ENCODE measurements at regions not wholly inside any gene's neighbourhood (a gene's known extent, or its start where the extent isn't known, plus 50 kb on each side); places are given as distances from the start of the nearest gene placed in this dataset.
"Not testable (repeated sequence)": the region's sequence is repeated elsewhere in the genome, so short reads cannot be mapped to it uniquely, and the experiment has no call there.

GRCh38 chrX:40371376-40371775 lies 209.4 kb upstream of the ATP6AP2 start:
- DNase-seq (ENCODE audit: low read depth) = no peak

- DNase-seq (ENCODE audit: low read depth) = no peak
These were observed 212.1 kb upstream of the ATP6AP2 start for GRCh38 chrX:40368611-40369061.

- no peak for DNase-seq (ENCODE audit: low read depth)
These were observed 214.1 kb upstream of the ATP6AP2 start for GRCh38 chrX:40366661-40367060.

GRCh38 chrX:40362291-40362690 lies 218.5 kb upstream of the ATP6AP2 start:
- not testable (repeated sequence) for DNase-seq (ENCODE audit: low read depth)

GRCh38 chrX:40360557-40360956 lies 220.2 kb upstream of the ATP6AP2 start:
- DNase-seq (ENCODE audit: low read depth) = no peak

GRCh38 chrX:40359593-40359992 lies 221.2 kb upstream of the ATP6AP2 start:
- no peak for DNase-seq (ENCODE audit: low read depth)

- DNase-seq (ENCODE audit: low read depth) = no peak
These were observed 221.8 kb upstream of the ATP6AP2 start for GRCh38 chrX:40358994-40359393.

- DNase-seq (ENCODE audit: low read depth) = no peak
These were observed 231.5 kb upstream of the ATP6AP2 start for GRCh38 chrX:40349251-40349650.

GRCh38 chrX:40346379-40346778 lies 234.4 kb upstream of the ATP6AP2 start:
- no peak for DNase-seq (ENCODE audit: low read depth)

- no peak for DNase-seq (ENCODE audit: low read depth)
These were observed 237.5 kb upstream of the ATP6AP2 start for GRCh38 chrX:40343319-40343718.

GRCh38 chrX:40340116-40340515 lies 240.7 kb upstream of the ATP6AP2 start:
- DNase-seq (ENCODE audit: low read depth) = no peak

GRCh38 chrX:40333344-40333743 lies 235.6 kb upstream of the BCOR start:
- no peak for DNase-seq (ENCODE audit: low read depth)

- DNase-seq (ENCODE audit: low read depth) = no peak
These were observed 234.0 kb upstream of the BCOR start for GRCh38 chrX:40331762-40332161.

GRCh38 chrX:40331353-40331752 lies 233.6 kb upstream of the BCOR start:
- no peak for DNase-seq (ENCODE audit: low read depth)

- no peak for DNase-seq (ENCODE audit: low read depth)
These were observed 231.9 kb upstream of the BCOR start for GRCh38 chrX:40329616-40330015.

- no peak for DNase-seq (ENCODE audit: low read depth)
These were observed 229.3 kb upstream of the BCOR start for GRCh38 chrX:40327085-40327484.

GRCh38 chrX:40326186-40326965 lies 228.6 kb upstream of the BCOR start:
- DNase-seq (ENCODE audit: low read depth) = no peak

- no peak for DNase-seq (ENCODE audit: low read depth)
These were observed 227.4 kb upstream of the BCOR start for GRCh38 chrX:40325161-40325560.

GRCh38 chrX:40323977-40324376 lies 226.2 kb upstream of the BCOR start:
- no peak for DNase-seq (ENCODE audit: low read depth)

GRCh38 chrX:40320819-40321218 lies 223.1 kb upstream of the BCOR start:
- DNase-seq (ENCODE audit: low read depth) = no peak

GRCh38 chrX:40318801-40319200 lies 221.0 kb upstream of the BCOR start:
- no peak for DNase-seq (ENCODE audit: low read depth)

- DNase-seq (ENCODE audit: low read depth) = no peak
These were observed 220.3 kb upstream of the BCOR start for GRCh38 chrX:40318076-40318475.

GRCh38 chrX:40316502-40316901 lies 218.7 kb upstream of the BCOR start:
- no peak for DNase-seq (ENCODE audit: low read depth)

- no peak for DNase-seq (ENCODE audit: low read depth)
These were observed 216.3 kb upstream of the BCOR start for GRCh38 chrX:40314070-40314469.
